WI38 (cell line): ENCODE measurements at regions not wholly inside any gene's neighbourhood (a gene's known extent, or its start where the extent isn't known, plus 50 kb on each side); places are given as distances from the start of the nearest gene placed in this dataset.

Source experiments
- H3K4me3 ChIP-seq: 2 replicates; pipeline ENCODE4 v1.5.1; 2011; ENCODE audit warnings: low read depth, mild to moderate bottlenecking, control low read depth, low read length
- CTCF ChIP-seq: IDR thresholded peaks from 2 replicates; pipeline ENCODE4 v1.5.1; 2012; ENCODE audit warnings: low read depth, mild to moderate bottlenecking, control low read depth, low read length

GRCh38 chr18:39685303-39685902 is 2119.8 kb upstream of the CELF4 start:
- no peak overlapping the region for H3K4me3 ChIP-seq
- TF ChIP-seq CTCF, result no peak

- no peak overlapping the region for H3K4me3 ChIP-seq
- no peak for TF ChIP-seq CTCF
Measured at GRCh38 chr18:39681061-39681460, 2115.5 kb upstream of the CELF4 start.

DNA sequence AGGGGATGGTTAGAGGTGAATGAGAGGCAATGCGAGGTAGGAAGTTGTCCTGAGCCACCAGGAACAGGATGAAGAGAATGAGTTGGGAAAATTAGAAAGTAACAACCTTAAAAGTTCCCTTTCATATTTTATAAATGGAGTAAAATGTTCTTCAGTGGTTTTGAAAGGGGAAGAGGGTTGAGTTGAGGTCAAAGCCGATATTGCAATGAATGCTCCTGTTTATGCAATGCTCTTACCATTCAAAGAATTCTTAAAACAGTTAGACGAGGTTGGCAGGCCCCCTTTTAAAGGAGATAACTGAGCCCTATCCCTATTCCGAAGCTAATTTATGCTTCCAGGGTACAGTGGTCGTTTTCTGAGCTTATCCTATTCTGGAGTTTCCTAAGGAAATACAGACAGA is 2110.3 kb upstream of the CELF4 start:
- no peak for TF ChIP-seq CTCF

GRCh38 chr18:39675368-39675767 is 2109.8 kb upstream of the CELF4 start:
- no peak for TF ChIP-seq CTCF
- no peak overlapping the region for H3K4me3 ChIP-seq

More for the DNA sequence above, 2110.3 kb upstream of the CELF4 start:
- no peak overlapping the region for H3K4me3 ChIP-seq

- H3K4me3 ChIP-seq, result no peak overlapping the region
- TF ChIP-seq CTCF, result no peak
Measured at GRCh38 chr18:39672171-39672570, 2106.6 kb upstream of the CELF4 start.

- no peak overlapping the region for H3K4me3 ChIP-seq
- TF ChIP-seq CTCF, result no peak
Measured at GRCh38 chr18:39667905-39668304, 2102.3 kb upstream of the CELF4 start.

GRCh38 chr18:39666541-39666940 is 2100.9 kb upstream of the CELF4 start:
- H3K4me3 ChIP-seq, result no peak overlapping the region
- no peak for TF ChIP-seq CTCF
